ENCODE measurements at regions not wholly inside any gene's neighbourhood (a gene's known extent, or its start where the extent isn't known, plus 50 kb on each side); places are given as distances from the start of the nearest gene placed in this dataset.

- H4K20me1 ChIP-seq (ENCODE audit: insufficient read depth, low read length), result no peaks in the 10 kb centered on the region
- H3K36me3 ChIP-seq (ENCODE audit: insufficient read depth, low read length), result no peaks in the 10 kb centered on the region
- no peak overlapping the region for H2AFZ ChIP-seq (ENCODE audit: low read length)
- no peak overlapping the region for H3K9ac ChIP-seq (ENCODE audit: low read length)
- no peak overlapping the region for H3K4me3 ChIP-seq (ENCODE audit: low read depth, low read length, poor library complexity, severe bottlenecking)
- H3K9me3 ChIP-seq (ENCODE audit: low read length), result no peaks in the 10 kb centered on the region
- no peaks in the 10 kb centered on the region for H3F3A ChIP-seq (ENCODE audit: insufficient read depth, low read length)
- no peak overlapping the region for H3K4me2 ChIP-seq (ENCODE audit: low read length)
- no peaks in the 10 kb centered on the region for H3K79me2 ChIP-seq (ENCODE audit: insufficient read depth, low read length)
- TF ChIP-seq CTCF (IDR thresholded peaks at IDR 0.05; ENCODE audit: low read length), result no peak
- no peak for TF ChIP-seq EZH2 (IDR thresholded peaks at IDR 0.05; ENCODE audit: borderline replicate concordance, low read length)
- H3K9me2 ChIP-seq (ENCODE audit: low read depth, low read length), result no peaks in the 10 kb centered on the region
- H3K4me1 ChIP-seq (ENCODE audit: insufficient read depth, low read length, severe bottlenecking), result no peaks in the 10 kb centered on the region
- peaks cover 8% of the 10 kb centered on the region for H3K27me3 ChIP-seq (ENCODE audit: insufficient read depth, low read length)
- no peak overlapping the region for H3K27ac ChIP-seq (ENCODE audit: low read depth, low read length, poor library complexity, severe bottlenecking)
Measured at GRCh38 chr21:41560661-41561158, 52.8 kb upstream of the TMPRSS2 start.

GRCh38 chr21:41559658-41560631 is 52.0 kb upstream of the TMPRSS2 start:
- H3F3A ChIP-seq (ENCODE audit: insufficient read depth, low read length), result no peaks in the 10 kb centered on the region

GRCh38 chr21:41558842-41559241 is 50.9 kb upstream of the TMPRSS2 start:
- no peaks in the 10 kb centered on the region for H3K36me3 ChIP-seq (ENCODE audit: insufficient read depth, low read length)
- H3K79me2 ChIP-seq (ENCODE audit: insufficient read depth, low read length), result no peaks in the 10 kb centered on the region
- H3K27me3 ChIP-seq (ENCODE audit: insufficient read depth, low read length), result peaks cover 8% of the 10 kb centered on the region
- H3K9ac ChIP-seq (ENCODE audit: low read length), result no peak overlapping the region
- no peaks in the 10 kb centered on the region for H3K9me3 ChIP-seq (ENCODE audit: low read length)
- no peak overlapping the region for H2AFZ ChIP-seq (ENCODE audit: low read length)
- H3K4me3 ChIP-seq (ENCODE audit: low read depth, low read length, poor library complexity, severe bottlenecking), result no peak overlapping the region
- TF ChIP-seq EZH2 (IDR thresholded peaks at IDR 0.05; ENCODE audit: borderline replicate concordance, low read length), result no peak
- no peaks in the 10 kb centered on the region for H3K4me1 ChIP-seq (ENCODE audit: insufficient read depth, low read length, severe bottlenecking)
- no peak overlapping the region for H3K4me2 ChIP-seq (ENCODE audit: low read length)
- no peaks in the 10 kb centered on the region for H4K20me1 ChIP-seq (ENCODE audit: insufficient read depth, low read length)
- no peak overlapping the region for H3K27ac ChIP-seq (ENCODE audit: low read depth, low read length, poor library complexity, severe bottlenecking)
- H3K9me2 ChIP-seq (ENCODE audit: low read depth, low read length), result no peaks in the 10 kb centered on the region
- no peaks in the 10 kb centered on the region for H3F3A ChIP-seq (ENCODE audit: insufficient read depth, low read length)

More at GRCh38 chr21:41559658-41560631, 52.0 kb upstream of the TMPRSS2 start:
- no peaks in the 10 kb centered on the region for H4K20me1 ChIP-seq (ENCODE audit: insufficient read depth, low read length)
- H3K27me3 ChIP-seq (ENCODE audit: insufficient read depth, low read length), result peaks cover 8% of the 10 kb centered on the region
- no peak overlapping the region for H2AFZ ChIP-seq (ENCODE audit: low read length)
- no peaks in the 10 kb centered on the region for H3K36me3 ChIP-seq (ENCODE audit: insufficient read depth, low read length)
- H3K4me2 ChIP-seq (ENCODE audit: low read length), result no peak overlapping the region
- no peaks in the 10 kb centered on the region for H3K9me3 ChIP-seq (ENCODE audit: low read length)
- H3K9me2 ChIP-seq (ENCODE audit: low read depth, low read length), result no peaks in the 10 kb centered on the region
- TF ChIP-seq CTCF (IDR thresholded peaks at IDR 0.05; ENCODE audit: low read length), result no peak
- TF ChIP-seq EZH2 (IDR thresholded peaks at IDR 0.05; ENCODE audit: borderline replicate concordance, low read length), result no peak
- no peak overlapping the region for H3K27ac ChIP-seq (ENCODE audit: low read depth, low read length, poor library complexity, severe bottlenecking)
- H3K9ac ChIP-seq (ENCODE audit: low read length), result no peak overlapping the region
- no peak overlapping the region for H3K4me3 ChIP-seq (ENCODE audit: low read depth, low read length, poor library complexity, severe bottlenecking)
- H3K4me1 ChIP-seq (ENCODE audit: insufficient read depth, low read length, severe bottlenecking), result no peaks in the 10 kb centered on the region
- no peaks in the 10 kb centered on the region for H3K79me2 ChIP-seq (ENCODE audit: insufficient read depth, low read length)

All from OCI-LY1 (cell line).